Kidney epithelial cell (primary cell): ENCODE measurements at regions not wholly inside any gene's neighbourhood (a gene's known extent, or its start where the extent isn't known, plus 50 kb on each side); places are given as distances from the start of the nearest gene placed in this dataset.

Experiments used
- DNase-seq: peaks from one replicate; pipeline ENCODE4 v3.0.0-alpha.2; 2010; ENCODE audit warnings: low read depth
- H3K27me3 ChIP-seq: 2 replicates; pipeline ENCODE4 v1.6.0; 2011; ENCODE audit warnings: low read length; ENCODE audit not compliant: control insufficient read depth, insufficient read depth
- H3K36me3 ChIP-seq: 2 replicates; pipeline ENCODE4 v1.5.1; 2011; ENCODE audit warnings: low read length; ENCODE audit not compliant: control insufficient read depth, insufficient read depth
- H3K4me3 ChIP-seq: 2 replicates; pipeline ENCODE4 v1.5.1; 2011; ENCODE audit warnings: low read depth, mild to moderate bottlenecking, control low read depth, low read length
- CTCF ChIP-seq: IDR thresholded peaks from 2 replicates; pipeline ENCODE4 v1.5.1; 2011; ENCODE audit warnings: mild to moderate bottlenecking, moderate library complexity, low read length, control low read depth, inconsistent platforms; ENCODE audit not compliant: insufficient read depth, poor library complexity, severe bottlenecking

GRCh38 chr2:7956126-7956689 is 725.6 kb upstream of the ID2 start:
- Histone ChIP-seq H3K4me3 (no peak overlapping the region), H3K36me3 (no peaks in the 10 kb centered on the region), H3K27me3 (no peaks in the 10 kb centered on the region)
- DNase-seq = no peak
- no peak for TF ChIP-seq CTCF

GRCh38 chr2:7961550-7961949 is 720.3 kb upstream of the ID2 start:
- no peak for DNase-seq
- Histone ChIP-seq H3K27me3 (no peaks in the 10 kb centered on the region), H3K4me3 (no peak overlapping the region), H3K36me3 (no peaks in the 10 kb centered on the region)
- no peak for TF ChIP-seq CTCF

- Histone ChIP-seq H3K36me3 (no peaks in the 10 kb centered on the region), H3K27me3 (no peaks in the 10 kb centered on the region), H3K4me3 (no peak overlapping the region)
- no peak for TF ChIP-seq CTCF
- DNase-seq = no peak
Measured at GRCh38 chr2:7962161-7962560, 719.7 kb upstream of the ID2 start.

- H3K36me3 ChIP-seq = no peaks in the 10 kb centered on the region
- no peak for TF ChIP-seq CTCF
Measured at GRCh38 chr2:7963787-7964186, 718.1 kb upstream of the ID2 start.

GRCh38 chr2:7966032-7966431 is 715.8 kb upstream of the ID2 start:
- no peak for TF ChIP-seq CTCF

More at GRCh38 chr2:7963787-7964186, 718.1 kb upstream of the ID2 start:
- no peaks in the 10 kb centered on the region for H3K27me3 ChIP-seq
- H3K4me3 ChIP-seq = no peak overlapping the region
- DNase-seq = no peak

GRCh38 chr2:7967707-7968405 is 714.0 kb upstream of the ID2 start:
- no peak for TF ChIP-seq CTCF
- H3K27me3 ChIP-seq = no peaks in the 10 kb centered on the region
- no peak for DNase-seq
- H3K4me3 ChIP-seq = no peak overlapping the region
- H3K36me3 ChIP-seq = no peaks in the 10 kb centered on the region

More at GRCh38 chr2:7966032-7966431, 715.8 kb upstream of the ID2 start:
- Histone ChIP-seq H3K27me3 (no peaks in the 10 kb centered on the region), H3K4me3 (no peak overlapping the region), H3K36me3 (no peaks in the 10 kb centered on the region)
- no peak for DNase-seq
